SK-N-MC (cell line): ENCODE measurements at regions not wholly inside any gene's neighbourhood (a gene's known extent, or its start where the extent isn't known, plus 50 kb on each side); places are given as distances from the start of the nearest gene placed in this dataset.

Experiments
- EZH2 ChIP-seq: fragments of 200-600 bp; sonication (generic); IDR thresholded peaks from one replicate; pipeline ENCODE4 v1.6.1; 2017; ENCODE audit warnings: antibody characterized with exemption
- POLR2AphosphoS5 ChIP-seq: IDR thresholded peaks from 2 replicates; pipeline ENCODE4 v1.6.1; 2012; ENCODE audit warnings: mild to moderate bottlenecking, low read depth, low read length, borderline replicate concordance

DNA sequence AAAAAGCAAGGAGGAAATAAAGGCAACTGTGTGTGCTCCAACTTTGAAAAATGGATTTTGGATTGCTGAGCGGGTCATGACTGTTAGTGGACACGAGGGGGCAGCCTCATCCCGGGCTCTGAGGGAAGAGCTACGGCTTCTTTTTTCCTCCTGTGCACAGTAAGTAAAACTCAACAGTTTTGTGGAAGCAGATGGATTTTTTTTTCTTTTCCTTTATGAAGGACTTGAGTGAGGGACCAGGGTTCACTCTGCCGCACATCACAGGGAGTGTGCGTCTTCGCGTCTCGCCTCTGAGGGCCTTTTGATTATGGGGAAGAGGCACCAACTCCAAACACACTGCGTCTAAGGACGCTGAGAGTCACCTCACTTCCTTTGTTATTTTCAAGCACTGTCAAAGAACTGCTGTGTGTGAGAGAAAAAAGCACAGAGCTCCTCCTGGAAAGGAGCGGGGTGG is 80.3 kb upstream of the GOT2 start:
- TF ChIP-seq POLR2AphosphoS5 (no peak), EZH2 (no peak)
